ENCODE measurements at regions not wholly inside any gene's neighbourhood (a gene's known extent, or its start where the extent isn't known, plus 50 kb on each side); places are given as distances from the start of the nearest gene placed in this dataset.
"Not testable (repeated sequence)": the region's sequence is repeated elsewhere in the genome, so short reads cannot be mapped to it uniquely, and the experiment has no call there.

- DNase-seq (ENCODE audit: low spot score), result no peak
Measured at GRCh38 chr3:10703875-10704274, 112.2 kb upstream of the SLC6A11 start.

GRCh38 chr3:10706156-10706739 lies 109.8 kb upstream of the SLC6A11 start:
- no peak for DNase-seq (ENCODE audit: low spot score)

GRCh38 chr3:10706740-10707399 lies 109.2 kb upstream of the SLC6A11 start:
- DNase-seq (ENCODE audit: low spot score), result no peak

- DNase-seq (ENCODE audit: low spot score), result no peak
Measured at GRCh38 chr3:10707400-10708215, 108.4 kb upstream of the SLC6A11 start.

- no peak for DNase-seq (ENCODE audit: low spot score)
Measured at GRCh38 chr3:10708216-10708893, 107.7 kb upstream of the SLC6A11 start.

GRCh38 chr3:10709110-10709781 lies 106.8 kb upstream of the SLC6A11 start:
- DNase-seq (ENCODE audit: low spot score), result no peak

GRCh38 chr3:10712121-10712520 lies 103.9 kb upstream of the SLC6A11 start:
- DNase-seq (ENCODE audit: low spot score), result no peak

GRCh38 chr3:10713656-10714055 lies 102.4 kb upstream of the SLC6A11 start:
- no peak for DNase-seq (ENCODE audit: low spot score)

GRCh38 chr3:10715886-10716285 lies 100.1 kb upstream of the SLC6A11 start:
- DNase-seq (ENCODE audit: low spot score), result no peak

GRCh38 chr3:10716964-10717363 lies 99.1 kb upstream of the SLC6A11 start:
- no peak for DNase-seq (ENCODE audit: low spot score)

GRCh38 chr3:10717756-10718155 lies 98.3 kb upstream of the SLC6A11 start:
- no peak for DNase-seq (ENCODE audit: low spot score)

GRCh38 chr3:10721101-10721500 lies 94.9 kb upstream of the SLC6A11 start:
- no peak for DNase-seq (ENCODE audit: low spot score)

- DNase-seq (ENCODE audit: low spot score), result no peak
Measured at GRCh38 chr3:10722911-10723310, 93.1 kb upstream of the SLC6A11 start.

GRCh38 chr3:10723991-10724390 lies 92.0 kb upstream of the SLC6A11 start:
- no peak for DNase-seq (ENCODE audit: low spot score)

- no peak for DNase-seq (ENCODE audit: low spot score)
Measured at GRCh38 chr3:10725067-10725466, 91.0 kb upstream of the SLC6A11 start.

GRCh38 chr3:10725846-10726245 lies 90.2 kb upstream of the SLC6A11 start:
- DNase-seq (ENCODE audit: low spot score), result no peak

- no peak for DNase-seq (ENCODE audit: low spot score)
Measured at GRCh38 chr3:10726787-10727186, 89.2 kb upstream of the SLC6A11 start.

GRCh38 chr3:10729439-10729838 lies 86.6 kb upstream of the SLC6A11 start:
- no peak for DNase-seq (ENCODE audit: low spot score)

GRCh38 chr3:10732292-10732691 lies 83.7 kb upstream of the SLC6A11 start:
- DNase-seq (ENCODE audit: low spot score), result no peak

GRCh38 chr3:10733297-10733696 lies 82.7 kb upstream of the SLC6A11 start:
- DNase-seq (ENCODE audit: low spot score), result no peak

GRCh38 chr3:10736444-10736843 lies 79.6 kb upstream of the SLC6A11 start:
- DNase-seq (ENCODE audit: low spot score), result not testable (repeated sequence)

- DNase-seq (ENCODE audit: low spot score), result no peak
Measured at GRCh38 chr3:10737785-10738184, 78.2 kb upstream of the SLC6A11 start.
